PC-9 (cell line): ENCODE measurements at regions not wholly inside any gene's neighbourhood (a gene's known extent, or its start where the extent isn't known, plus 50 kb on each side); places are given as distances from the start of the nearest gene placed in this dataset.

ENCODE experiments used
- CTCF ChIP-seq: fragments of 200-600 bp; sonication (generic); conservative IDR thresholded peaks from 2 replicates; pipeline ENCODE4 v1.6.1; 2017; ENCODE audit warnings: mixed run types, antibody characterized with exemption, mild to moderate bottlenecking, moderate library complexity
- EZH2 ChIP-seq: fragments of 200-600 bp; sonication (generic); IDR thresholded peaks from 2 replicates; pipeline ENCODE4 v1.8.0; 2017; ENCODE audit warnings: antibody characterized with exemption, low read depth

DNA sequence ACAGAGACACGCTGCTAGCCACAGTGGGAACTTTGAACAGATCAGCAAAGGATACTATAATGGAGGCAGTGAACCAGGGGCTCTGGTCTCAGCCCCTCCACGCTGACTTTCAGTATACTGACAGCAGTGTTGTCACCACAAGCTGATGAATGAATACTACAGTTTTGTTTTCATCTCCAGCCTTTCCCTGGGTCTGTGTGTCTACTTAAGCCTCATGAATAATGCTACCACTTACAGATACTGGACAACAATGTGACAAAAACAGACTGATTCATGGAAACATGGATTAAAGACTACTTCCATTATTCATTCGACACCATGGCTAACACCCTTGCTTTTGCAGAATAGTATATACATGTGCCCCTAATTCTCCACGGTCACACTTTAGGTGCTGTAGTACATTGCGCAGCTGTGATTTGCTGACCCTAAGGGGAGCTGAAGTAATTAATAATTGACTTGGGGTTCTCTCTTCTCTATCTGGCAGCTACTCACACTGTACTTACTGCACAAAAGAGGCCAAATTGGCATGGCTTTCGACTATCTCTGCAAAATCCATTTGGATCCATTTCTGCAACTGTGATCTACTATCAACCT lies 203.2 kb upstream of the LYPLAL1 start:
- no peak for TF ChIP-seq CTCF
- TF ChIP-seq EZH2: no peak
